ENCODE measurements at regions not wholly inside any gene's neighbourhood (a gene's known extent, or its start where the extent isn't known, plus 50 kb on each side); places are given as distances from the start of the nearest gene placed in this dataset.

DNA sequence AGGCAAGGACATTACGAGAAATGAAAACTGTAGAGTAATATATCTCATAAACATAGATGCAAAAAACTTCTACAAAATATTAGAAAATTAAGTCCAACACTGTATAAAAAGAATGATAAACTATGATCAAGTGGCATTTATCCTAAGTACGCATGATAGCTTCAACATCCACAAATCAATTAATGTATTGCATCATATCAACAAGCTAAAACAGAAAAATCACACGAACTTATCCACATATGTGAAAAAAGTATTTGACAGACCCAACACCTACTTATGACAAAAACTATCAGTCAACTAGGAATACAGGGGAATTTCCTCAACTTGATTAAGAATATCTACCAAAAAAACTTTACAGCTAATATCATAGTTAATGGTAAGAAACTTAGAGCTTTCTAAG is 129.9 kb upstream of the ALG10 start:
- TF ChIP-seq EZH2 (IDR thresholded peaks at IDR 0.05; ENCODE audit: low read depth, unreplicated experiment) (no peak), ZNF114 (CRISPR knock-in tag; IDR thresholded peaks at IDR 0.05) (no peak), POLR2AphosphoS5 (IDR thresholded peaks at IDR 0.05; ENCODE audit: low read depth) (no peak), CREB1 (CRISPR knock-in tag; IDR thresholded peaks at IDR 0.05; ENCODE audit: low read depth) (no peak), NANOG (IDR thresholded peaks at IDR 0.05; ENCODE audit: borderline replicate concordance) (no peak), ZNF331 (CRISPR knock-in tag; IDR thresholded peaks at IDR 0.05; ENCODE audit: low read depth) (no peak), JUNB (IDR thresholded peaks at IDR 0.05; ENCODE audit: unreplicated experiment) (no peak), EZH2phosphoT487 (IDR thresholded peaks at IDR 0.05; ENCODE audit: unreplicated experiment) (no peak), STAT1 (IDR thresholded peaks at IDR 0.05; ENCODE audit: unreplicated experiment) (no peak)
- TF ChIP-seq, protein P1, sequence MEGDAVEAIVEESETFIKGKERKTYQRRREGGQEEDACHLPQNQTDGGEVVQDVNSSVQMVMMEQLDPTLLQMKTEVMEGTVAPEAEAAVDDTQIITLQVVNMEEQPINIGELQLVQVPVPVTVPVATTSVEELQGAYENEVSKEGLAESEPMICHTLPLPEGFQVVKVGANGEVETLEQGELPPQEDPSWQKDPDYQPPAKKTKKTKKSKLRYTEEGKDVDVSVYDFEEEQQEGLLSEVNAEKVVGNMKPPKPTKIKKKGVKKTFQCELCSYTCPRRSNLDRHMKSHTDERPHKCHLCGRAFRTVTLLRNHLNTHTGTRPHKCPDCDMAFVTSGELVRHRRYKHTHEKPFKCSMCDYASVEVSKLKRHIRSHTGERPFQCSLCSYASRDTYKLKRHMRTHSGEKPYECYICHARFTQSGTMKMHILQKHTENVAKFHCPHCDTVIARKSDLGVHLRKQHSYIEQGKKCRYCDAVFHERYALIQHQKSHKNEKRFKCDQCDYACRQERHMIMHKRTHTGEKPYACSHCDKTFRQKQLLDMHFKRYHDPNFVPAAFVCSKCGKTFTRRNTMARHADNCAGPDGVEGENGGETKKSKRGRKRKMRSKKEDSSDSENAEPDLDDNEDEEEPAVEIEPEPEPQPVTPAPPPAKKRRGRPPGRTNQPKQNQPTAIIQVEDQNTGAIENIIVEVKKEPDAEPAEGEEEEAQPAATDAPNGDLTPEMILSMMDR (conservative IDR thresholded peaks at IDR 0.05; ENCODE audit: low read depth in 2 of 2), result no peak
- TF ChIP-seq, protein P2, sequence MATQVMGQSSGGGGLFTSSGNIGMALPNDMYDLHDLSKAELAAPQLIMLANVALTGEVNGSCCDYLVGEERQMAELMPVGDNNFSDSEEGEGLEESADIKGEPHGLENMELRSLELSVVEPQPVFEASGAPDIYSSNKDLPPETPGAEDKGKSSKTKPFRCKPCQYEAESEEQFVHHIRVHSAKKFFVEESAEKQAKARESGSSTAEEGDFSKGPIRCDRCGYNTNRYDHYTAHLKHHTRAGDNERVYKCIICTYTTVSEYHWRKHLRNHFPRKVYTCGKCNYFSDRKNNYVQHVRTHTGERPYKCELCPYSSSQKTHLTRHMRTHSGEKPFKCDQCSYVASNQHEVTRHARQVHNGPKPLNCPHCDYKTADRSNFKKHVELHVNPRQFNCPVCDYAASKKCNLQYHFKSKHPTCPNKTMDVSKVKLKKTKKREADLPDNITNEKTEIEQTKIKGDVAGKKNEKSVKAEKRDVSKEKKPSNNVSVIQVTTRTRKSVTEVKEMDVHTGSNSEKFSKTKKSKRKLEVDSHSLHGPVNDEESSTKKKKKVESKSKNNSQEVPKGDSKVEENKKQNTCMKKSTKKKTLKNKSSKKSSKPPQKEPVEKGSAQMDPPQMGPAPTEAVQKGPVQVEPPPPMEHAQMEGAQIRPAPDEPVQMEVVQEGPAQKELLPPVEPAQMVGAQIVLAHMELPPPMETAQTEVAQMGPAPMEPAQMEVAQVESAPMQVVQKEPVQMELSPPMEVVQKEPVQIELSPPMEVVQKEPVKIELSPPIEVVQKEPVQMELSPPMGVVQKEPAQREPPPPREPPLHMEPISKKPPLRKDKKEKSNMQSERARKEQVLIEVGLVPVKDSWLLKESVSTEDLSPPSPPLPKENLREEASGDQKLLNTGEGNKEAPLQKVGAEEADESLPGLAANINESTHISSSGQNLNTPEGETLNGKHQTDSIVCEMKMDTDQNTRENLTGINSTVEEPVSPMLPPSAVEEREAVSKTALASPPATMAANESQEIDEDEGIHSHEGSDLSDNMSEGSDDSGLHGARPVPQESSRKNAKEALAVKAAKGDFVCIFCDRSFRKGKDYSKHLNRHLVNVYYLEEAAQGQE (IDR thresholded peaks at IDR 0.05; ENCODE audit: unreplicated experiment), result no peak
- TF ChIP-seq, protein P3, sequence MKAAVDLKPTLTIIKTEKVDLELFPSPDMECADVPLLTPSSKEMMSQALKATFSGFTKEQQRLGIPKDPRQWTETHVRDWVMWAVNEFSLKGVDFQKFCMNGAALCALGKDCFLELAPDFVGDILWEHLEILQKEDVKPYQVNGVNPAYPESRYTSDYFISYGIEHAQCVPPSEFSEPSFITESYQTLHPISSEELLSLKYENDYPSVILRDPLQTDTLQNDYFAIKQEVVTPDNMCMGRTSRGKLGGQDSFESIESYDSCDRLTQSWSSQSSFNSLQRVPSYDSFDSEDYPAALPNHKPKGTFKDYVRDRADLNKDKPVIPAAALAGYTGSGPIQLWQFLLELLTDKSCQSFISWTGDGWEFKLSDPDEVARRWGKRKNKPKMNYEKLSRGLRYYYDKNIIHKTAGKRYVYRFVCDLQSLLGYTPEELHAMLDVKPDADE (IDR thresholded peaks at IDR 0.05), result no peak
